Esophagus squamous epithelium (tissue), 5 donors: ENCODE measurements at regions not wholly inside any gene's neighbourhood (a gene's known extent, or its start where the extent isn't known, plus 50 kb on each side); places are given as distances from the start of the nearest gene placed in this dataset.

Source experiments
- DNase-seq: peaks from one replicate; lab custom pipeline; 2025; lab: John Stamatoyannopoulos, UW
- H3K27ac ChIP-seq, 4 donors: fragments of 200-600 bp; sonication (generic); one replicate each; pipeline ENCODE4 v1.5.1; 2016 to 2019; ENCODE audit warnings: mild to moderate bottlenecking in 1 of 4
- H3K27me3 ChIP-seq, 4 donors: fragments of 200-600 bp; sonication (generic); 1 replicate in 3 of 4; 2 replicates in 1 of 4; pipeline versions ENCODE4 v1.5.1 to v1.6.0; 2017 to 2021; ENCODE audit warnings: antibody characterized with exemption in 1 of 4
- H3K36me3 ChIP-seq, 3 donors: fragments of 200-600 bp; sonication (generic); one replicate each; pipeline ENCODE4 v1.5.1; 2016 to 2019
- H3K4me1 ChIP-seq, 3 donors: fragments of 200-600 bp; sonication (generic); one replicate each; pipeline ENCODE4 v1.5.1; 2017 to 2019
- H3K4me3 ChIP-seq, 4 donors: fragments of 200-600 bp; sonication (generic); 1 replicate in 3 of 4; 2 replicates in 1 of 4; pipeline ENCODE4 v1.5.1; 2016 to 2019; ENCODE audit warnings: mild to moderate bottlenecking in 2 of 4, moderate library complexity in 1 of 4
- H3K9me3 ChIP-seq, 3 donors: fragments of 200-600 bp; sonication (generic); one replicate each; pipeline ENCODE4 v1.5.1; 2016 to 2019
- POLR2A ChIP-seq, 4 donors: fragments of 450-650 bp; IDR thresholded peaks; one replicate each; pipeline ENCODE4 v1.6.1; 2017; ENCODE audit warnings: antibody characterized with exemption in 4 of 4, mild to moderate bottlenecking in 4 of 4, moderate library complexity in 3 of 4
- WGBS, 2 donors: methylation state at CpG; one replicate each; pipeline ENCODE4 v1.1.5; 2018; 5-methylcytosine and 5-hydroxymethylcytosine counted together
- intact Hi-C: fragments of 100-400 bp; cut with DNase I; formaldehyde crosslinking; loops from one replicate; pipeline ENCODE4 v1.15.0; 2022
- TF ChIP-seq, protein P1 (sequence below), 6 experiments: fragments of 450-650 bp in 4 of 6; fragments of 200-600 bp in 2 of 6; sonication (generic) in 2 of 6; IDR thresholded peaks; one replicate each; pipeline ENCODE4 v1.5.1; 2016 to 2019; ENCODE audit warnings: antibody characterized with exemption in 6 of 6, mild to moderate bottlenecking in 4 of 6, moderate library complexity in 4 of 6
- donor health status: DM: yes; HTN: yes; CAD: no.

GRCh38 chr5:2802693-2803365, 51.4 kb upstream of the IRX2 start:
- DNase-seq: no peak
- intact Hi-C loops: no loop called here
- Histone ChIP-seq H3K9me3 (no peaks in the 10 kb centered on the region), H3K27ac (no peak overlapping the region), H3K4me1 (no peaks in the 10 kb centered on the region), H3K27me3 (peaks cover 0 to 23% (median 0%) of the 10 kb centered on the region in 4 donors), H3K4me3 (no peak overlapping the region), H3K36me3 (no peaks in the 10 kb centered on the region)
- no peak for TF ChIP-seq POLR2A (IDR thresholded peaks at IDR 0.05)
- TF ChIP-seq, protein P1, sequence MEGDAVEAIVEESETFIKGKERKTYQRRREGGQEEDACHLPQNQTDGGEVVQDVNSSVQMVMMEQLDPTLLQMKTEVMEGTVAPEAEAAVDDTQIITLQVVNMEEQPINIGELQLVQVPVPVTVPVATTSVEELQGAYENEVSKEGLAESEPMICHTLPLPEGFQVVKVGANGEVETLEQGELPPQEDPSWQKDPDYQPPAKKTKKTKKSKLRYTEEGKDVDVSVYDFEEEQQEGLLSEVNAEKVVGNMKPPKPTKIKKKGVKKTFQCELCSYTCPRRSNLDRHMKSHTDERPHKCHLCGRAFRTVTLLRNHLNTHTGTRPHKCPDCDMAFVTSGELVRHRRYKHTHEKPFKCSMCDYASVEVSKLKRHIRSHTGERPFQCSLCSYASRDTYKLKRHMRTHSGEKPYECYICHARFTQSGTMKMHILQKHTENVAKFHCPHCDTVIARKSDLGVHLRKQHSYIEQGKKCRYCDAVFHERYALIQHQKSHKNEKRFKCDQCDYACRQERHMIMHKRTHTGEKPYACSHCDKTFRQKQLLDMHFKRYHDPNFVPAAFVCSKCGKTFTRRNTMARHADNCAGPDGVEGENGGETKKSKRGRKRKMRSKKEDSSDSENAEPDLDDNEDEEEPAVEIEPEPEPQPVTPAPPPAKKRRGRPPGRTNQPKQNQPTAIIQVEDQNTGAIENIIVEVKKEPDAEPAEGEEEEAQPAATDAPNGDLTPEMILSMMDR (IDR thresholded peaks at IDR 0.05): no peak
- WGBS, 2 donors: 77 to 79% methylated on average over 10 of the region's 10 CpGs

DNA sequence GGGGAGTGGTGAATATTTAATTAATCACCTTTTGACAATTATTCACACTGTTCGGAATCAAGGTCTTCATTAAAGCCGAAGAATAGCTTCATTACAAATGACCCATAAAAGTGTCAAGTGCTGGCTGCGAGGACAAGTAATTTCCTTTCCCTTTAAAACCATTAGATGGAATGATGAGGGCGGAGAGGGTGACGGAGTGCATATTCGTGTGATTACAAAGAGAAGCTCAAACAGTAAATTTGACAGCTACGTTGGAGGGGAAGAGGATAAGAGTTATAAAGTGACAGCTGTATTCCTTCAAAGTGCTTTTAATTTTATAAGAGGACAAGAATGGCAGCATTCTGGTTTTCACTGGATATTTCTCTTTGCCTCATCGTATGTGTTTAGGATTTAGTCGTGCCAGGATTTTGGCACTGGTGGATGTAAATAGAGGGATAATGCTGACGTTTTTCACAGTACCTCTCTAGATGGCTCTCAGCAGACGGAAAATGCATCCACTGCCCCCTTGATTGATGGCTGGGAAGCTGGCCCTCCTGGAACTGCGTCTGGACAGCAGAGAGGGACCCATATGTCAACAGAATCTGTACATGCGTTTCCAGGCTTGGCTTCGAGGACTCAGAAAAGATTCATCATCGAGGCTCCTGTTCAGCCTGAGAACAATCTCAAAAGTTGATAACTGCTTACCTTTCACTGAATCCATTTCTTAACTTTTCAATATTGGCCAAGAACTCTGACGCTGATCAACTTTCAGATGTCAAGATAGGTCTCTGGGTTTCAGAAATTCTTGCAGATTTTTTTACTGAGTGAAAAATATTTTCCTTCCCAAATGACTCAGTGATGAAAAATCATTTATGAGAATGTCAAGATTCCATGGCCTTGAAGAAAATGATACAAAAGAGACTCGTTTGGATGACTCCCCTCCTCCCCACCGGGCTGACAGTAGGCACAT, 50.4 kb upstream of the IRX2 start:
- H3K4me1 ChIP-seq: no peaks in the 10 kb centered on the region
- no peak for DNase-seq
- 34 to 45% methylated on average over 18 of the region's 18 CpGs for WGBS, 2 donors
- TF ChIP-seq, protein P1 (IDR thresholded peaks at IDR 0.05): no peak
- TF ChIP-seq POLR2A (IDR thresholded peaks at IDR 0.05): no peak
- H3K4me3 ChIP-seq: no peak overlapping the region
- no peak overlapping the region for H3K27ac ChIP-seq
- H3K9me3 ChIP-seq: no peaks in the 10 kb centered on the region
- intact Hi-C loops: no loop called here
- peaks cover 0 to 23% (median 0%) of the 10 kb centered on the region in 4 donors for H3K27me3 ChIP-seq
- H3K36me3 ChIP-seq: no peaks in the 10 kb centered on the region
